ENCODE measurements at regions not wholly inside any gene's neighbourhood (a gene's known extent, or its start where the extent isn't known, plus 50 kb on each side); places are given as distances from the start of the nearest gene placed in this dataset.
"Not testable (repeated sequence)": the region's sequence is repeated elsewhere in the genome, so short reads cannot be mapped to it uniquely, and the experiment has no call there.

DNA sequence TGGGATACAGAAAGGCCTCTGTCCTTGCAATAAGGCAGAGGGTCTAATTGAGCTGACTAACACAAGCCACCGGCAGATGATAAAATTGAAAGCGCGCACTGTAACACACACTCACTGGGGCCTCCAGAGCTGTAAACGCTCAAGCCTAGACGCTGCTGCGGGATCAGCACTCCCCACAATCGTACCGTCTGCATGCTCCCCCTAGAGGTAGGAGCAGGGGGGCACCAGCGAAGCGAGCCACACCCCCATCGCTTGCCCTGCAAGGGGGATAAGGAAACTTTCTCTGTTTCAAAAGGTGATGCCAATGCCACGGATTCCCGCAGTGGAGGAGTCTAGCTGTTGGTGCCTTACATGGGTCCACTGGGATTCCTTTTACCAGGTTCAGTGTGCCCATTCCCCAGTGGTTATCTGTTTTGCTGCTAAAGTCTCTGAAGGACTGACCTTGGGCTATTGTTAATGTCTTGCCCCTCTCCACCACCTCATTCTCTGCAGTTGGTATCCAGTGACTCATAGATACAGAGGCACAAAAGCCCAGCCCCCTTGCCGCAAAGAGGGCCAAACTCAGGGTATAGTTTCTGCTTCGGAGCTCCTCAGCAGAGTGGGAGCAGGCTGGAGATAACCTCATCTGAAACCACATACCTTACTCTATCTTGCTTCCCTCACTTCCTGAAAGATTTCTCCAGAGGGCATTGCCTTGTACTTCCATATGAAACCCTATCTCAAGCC is 139.3 kb upstream of the KBTBD8 start:
- DNase-seq (ENCODE audit: low read depth): no peak

GRCh38 chr3:66860771-66861170 is 137.3 kb upstream of the KBTBD8 start:
- no peak for DNase-seq (ENCODE audit: low read depth)

- no peak for DNase-seq (ENCODE audit: low read depth)
Measured at GRCh38 chr3:66863205-66864111, 134.6 kb upstream of the KBTBD8 start.

DNA sequence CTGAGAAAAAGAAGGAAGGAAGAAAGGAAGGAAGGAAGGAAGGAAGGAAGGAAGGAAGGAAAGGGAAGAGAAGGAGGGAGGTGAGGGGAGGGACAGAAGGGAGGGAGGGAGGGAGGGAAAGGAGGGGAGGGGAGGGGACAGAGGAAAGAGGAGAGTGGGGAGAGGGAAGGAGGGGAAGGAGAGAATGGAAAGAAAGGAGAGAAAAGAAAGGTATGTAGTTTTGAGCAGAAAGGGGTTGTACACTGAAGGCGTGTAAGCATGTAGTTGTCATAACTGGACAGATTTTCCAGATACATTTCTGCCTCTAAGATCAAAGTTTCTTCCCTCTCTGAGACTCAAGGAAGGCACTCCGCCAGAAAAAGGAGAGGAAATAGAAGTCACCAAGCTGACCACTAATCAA is 113.4 kb upstream of the KBTBD8 start:
- no peak for DNase-seq (ENCODE audit: low read depth)

GRCh38 chr3:66885326-66886000 is 112.6 kb upstream of the KBTBD8 start:
- no peak for DNase-seq (ENCODE audit: low read depth)

GRCh38 chr3:66889750-66890494 is 108.2 kb upstream of the KBTBD8 start:
- DNase-seq (ENCODE audit: low read depth): no peak

DNA sequence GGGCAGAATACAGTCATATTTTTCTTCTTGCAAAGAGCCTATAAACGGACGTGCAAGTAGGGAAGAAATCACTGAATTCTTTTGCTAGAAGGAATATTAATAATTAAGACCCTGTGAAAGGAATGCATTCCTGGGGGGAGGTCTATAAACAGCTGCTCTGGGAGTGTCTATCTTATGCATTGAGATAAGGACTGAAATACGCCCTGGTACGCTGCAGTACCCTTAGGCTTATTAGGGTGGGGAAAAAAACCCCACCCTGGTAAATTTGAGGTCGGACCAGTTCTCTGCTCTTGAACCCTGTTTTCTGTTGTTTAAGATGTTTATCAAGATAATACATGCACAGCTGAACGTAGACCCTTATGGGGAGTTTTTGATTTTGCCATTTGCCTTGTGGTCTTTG is 100.0 kb upstream of the KBTBD8 start:
- DNase-seq (ENCODE audit: low read depth): no peak

DNA sequence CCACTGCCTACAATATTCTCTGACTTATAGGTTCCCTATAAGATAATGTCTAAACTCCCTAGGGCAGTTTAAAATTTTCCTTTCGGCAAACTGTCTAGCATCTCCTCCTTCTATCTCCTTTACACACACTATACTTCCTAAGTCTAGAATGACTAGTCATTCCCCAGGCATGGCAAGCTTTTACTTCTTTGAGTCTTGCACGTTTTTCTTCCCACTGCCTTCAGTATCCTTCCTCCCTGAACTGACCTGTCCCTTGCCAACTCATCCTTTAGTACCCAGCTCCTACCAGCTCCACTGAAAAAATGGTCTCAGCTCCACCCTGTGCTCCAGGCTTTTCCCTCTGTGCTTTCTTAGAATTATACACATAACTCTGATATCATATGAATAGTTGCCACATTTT is 93.8 kb upstream of the KBTBD8 start:
- no peak for DNase-seq (ENCODE audit: low read depth)

DNA sequence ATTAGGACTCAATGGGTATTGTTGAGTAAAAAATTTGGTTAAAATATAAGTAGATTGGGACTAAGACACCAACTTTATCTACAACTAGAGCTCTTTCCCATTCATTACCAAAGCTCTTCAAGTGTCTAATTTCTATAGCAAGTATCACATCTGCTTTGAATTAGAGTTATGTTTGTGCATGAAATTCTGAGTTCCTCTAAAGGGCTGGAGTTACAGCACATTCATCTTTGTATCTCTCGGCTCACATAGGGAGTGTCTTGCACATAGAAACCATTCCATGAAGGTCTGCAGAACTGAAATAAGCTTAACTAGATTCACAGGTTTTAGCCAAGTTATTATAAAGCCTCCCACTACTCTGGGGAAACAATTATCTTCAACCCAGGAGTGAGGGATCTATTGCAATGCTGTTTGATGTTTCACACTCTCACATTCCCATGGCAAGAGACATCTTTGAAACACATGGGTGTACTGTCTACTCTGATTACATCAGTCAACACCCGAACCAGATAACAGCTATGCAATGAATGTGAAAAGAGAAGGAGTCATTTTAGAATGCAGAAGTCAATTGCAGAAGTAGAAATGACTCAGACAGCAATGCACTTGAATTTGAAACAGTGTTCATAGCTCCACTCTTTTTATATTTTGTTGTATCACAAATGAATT is 93.1 kb upstream of the KBTBD8 start:
- no peak for DNase-seq (ENCODE audit: low read depth)

- DNase-seq (ENCODE audit: low read depth): no peak
Measured at GRCh38 chr3:66907136-66907535, 91.0 kb upstream of the KBTBD8 start.

DNA sequence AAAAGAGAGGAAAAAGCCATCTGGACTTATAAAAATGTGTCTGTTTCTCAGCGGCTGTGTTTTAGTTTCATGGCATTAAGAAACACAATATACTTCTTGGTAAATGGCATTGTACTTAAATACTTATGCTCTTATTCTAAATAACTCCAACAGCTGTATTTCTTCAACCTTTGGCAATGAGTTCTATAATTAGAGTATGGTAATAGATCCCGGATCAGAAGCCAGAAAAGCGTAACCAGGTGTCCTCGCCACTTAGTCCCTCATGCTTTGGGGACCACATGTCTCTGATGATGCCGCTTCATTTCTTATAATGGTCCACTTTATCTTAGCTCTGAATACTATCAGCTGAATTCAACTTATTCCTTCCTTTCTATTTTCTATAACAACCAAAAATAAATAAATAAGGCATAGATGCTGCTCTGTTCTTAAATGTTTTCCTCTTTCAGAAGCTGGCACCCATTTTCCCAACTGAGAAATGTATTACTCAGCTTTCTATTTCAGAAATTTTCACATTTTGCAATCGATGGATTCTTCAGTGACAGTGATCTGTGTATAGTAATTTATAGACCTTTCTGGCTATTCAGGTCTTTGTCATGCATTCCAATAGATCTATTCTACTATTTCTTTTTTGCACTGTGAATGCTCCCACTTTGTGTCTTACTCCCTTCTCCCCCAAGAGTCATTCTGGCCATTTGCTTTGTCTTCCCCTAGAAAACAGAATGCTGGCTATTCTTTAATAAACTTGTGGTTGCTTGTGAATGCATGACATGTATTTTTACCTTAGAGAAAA is 87.6 kb upstream of the KBTBD8 start:
- DNase-seq (ENCODE audit: low read depth): no peak

- no peak for DNase-seq (ENCODE audit: low read depth)
Measured at GRCh38 chr3:66912306-66912705, 85.8 kb upstream of the KBTBD8 start.

DNA sequence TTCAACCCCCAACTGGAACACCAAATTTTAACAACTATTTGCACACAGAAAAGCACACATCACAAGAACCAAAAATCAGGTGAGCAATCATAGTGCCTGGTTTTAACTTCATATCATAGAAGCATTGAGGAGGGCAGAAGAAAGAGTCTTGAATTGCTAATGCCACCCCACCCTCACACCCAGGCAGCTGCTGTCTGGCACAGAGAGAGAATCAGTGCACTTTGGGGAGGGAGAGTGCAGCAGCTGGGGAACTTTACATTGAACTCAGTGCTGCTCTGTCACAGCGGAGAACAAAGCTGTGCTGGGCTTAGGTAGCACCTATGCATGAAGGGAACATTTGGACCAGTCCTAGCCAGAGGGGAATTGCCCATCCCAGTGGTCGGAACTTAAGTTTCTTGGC is 76.0 kb upstream of the KBTBD8 start:
- no peak for DNase-seq (ENCODE audit: low read depth)

- no peak for DNase-seq (ENCODE audit: low read depth)
Measured at GRCh38 chr3:66923969-66924368, 74.1 kb upstream of the KBTBD8 start.

DNA sequence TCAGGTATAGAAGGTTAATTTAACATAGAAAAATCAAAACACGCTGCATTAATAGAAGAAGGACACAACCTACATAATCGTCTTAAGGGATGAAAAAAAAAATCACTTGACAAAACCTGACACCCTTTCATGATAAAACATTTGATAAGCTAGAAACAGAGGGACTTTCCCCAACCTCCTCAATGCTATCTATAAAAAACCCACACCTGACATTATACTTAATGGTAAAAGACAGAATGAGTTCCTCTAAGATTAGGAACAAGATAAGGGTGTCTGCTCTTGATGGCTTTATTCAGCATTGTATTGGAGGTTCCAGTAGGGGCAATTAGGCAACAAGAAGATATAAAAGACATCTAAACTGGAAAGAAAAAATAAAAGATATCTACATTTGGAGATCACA is 69.9 kb upstream of the KBTBD8 start:
- no peak for DNase-seq (ENCODE audit: low read depth)

DNA sequence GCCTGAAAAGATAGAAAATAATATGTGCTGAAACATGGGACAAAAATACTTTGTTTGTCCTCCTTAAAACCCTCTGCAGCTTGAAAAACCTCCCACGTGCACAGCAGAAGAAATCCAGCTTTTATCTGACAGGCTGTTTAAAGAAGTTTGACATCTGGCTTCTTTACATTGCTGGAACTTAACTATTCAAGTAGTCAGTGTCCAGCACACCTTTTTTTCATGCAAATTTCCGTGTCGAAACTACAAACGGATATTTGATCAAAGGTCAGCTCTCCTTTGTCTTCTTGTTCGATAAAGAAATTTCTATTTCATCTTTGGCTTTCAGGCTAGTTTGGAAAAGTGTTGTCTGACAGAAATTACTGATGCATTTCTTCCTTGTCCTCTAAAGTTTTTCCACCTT is 66.8 kb upstream of the KBTBD8 start:
- no peak for DNase-seq (ENCODE audit: low read depth)

GRCh38 chr3:66931699-66932098 is 66.4 kb upstream of the KBTBD8 start:
- no peak for DNase-seq (ENCODE audit: low read depth)

GRCh38 chr3:66933233-66933632 is 64.9 kb upstream of the KBTBD8 start:
- no peak for DNase-seq (ENCODE audit: low read depth)

DNA sequence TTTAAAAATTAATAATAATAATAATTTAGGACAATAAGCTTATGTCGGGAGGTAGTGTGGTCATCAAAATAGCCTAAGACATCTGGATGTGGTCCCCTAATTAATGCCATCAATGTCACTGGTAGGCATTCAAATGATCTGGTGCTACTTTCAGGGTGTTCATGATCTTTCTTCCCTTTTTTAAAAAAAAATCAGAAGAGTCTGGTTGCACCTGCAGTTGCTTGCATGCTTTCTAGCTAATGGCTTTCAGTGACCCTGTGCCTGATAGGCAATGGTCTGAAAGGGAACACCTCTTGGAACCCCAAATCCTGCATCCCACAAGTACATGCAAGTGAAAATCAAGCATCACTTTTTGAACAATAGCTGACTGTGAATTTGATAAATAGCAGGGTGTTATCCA is 64.1 kb upstream of the KBTBD8 start:
- DNase-seq (ENCODE audit: low read depth): no peak

GRCh38 chr3:66934725-66935124 is 63.4 kb upstream of the KBTBD8 start:
- DNase-seq (ENCODE audit: low read depth): no peak

DNA sequence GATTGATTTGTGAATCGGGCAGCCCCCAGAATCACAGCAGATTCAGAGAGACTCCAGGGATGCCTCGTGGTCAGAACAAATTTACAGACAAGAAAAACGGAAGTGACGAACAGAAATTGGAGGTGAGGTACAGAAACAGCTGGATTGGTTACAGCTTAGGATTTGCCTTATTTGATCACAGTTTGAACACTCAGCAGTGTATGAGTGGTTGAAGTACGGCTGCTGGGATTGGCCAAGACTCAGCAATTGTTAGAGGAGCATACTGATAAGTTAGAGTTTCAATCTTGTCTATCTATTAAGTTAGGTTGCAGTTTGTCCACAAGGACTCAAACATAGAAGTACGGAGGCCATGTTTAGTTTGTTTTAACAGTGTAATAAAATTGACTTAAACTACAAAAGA is 61.1 kb upstream of the KBTBD8 start:
- not testable (repeated sequence) for DNase-seq (ENCODE audit: low read depth)

Measured in stimulated activated CD8-positive, alpha-beta memory T cell treated with anti-CD3 and anti-CD28 coated beads, Interleukin-7, amount 100 ng/mL, for 24 hours (primary cell).